Caki2 (cell line): ENCODE measurements at regions not wholly inside any gene's neighbourhood (a gene's known extent, or its start where the extent isn't known, plus 50 kb on each side); places are given as distances from the start of the nearest gene placed in this dataset.
"Not testable (repeated sequence)": the region's sequence is repeated elsewhere in the genome, so short reads cannot be mapped to it uniquely, and the experiment has no call there.

Experiments used
- DNase-seq: peaks from one replicate; pipeline ENCODE4 v3.0.0-alpha.2; 2015; ENCODE audit warnings: low read depth
- in situ Hi-C: cut with HindIII; loops from 2 replicates; pipeline ENCODE4 v1.10.0; 2016; ENCODE audit warnings: low sequenced_read_pairs, low pct_unique_long_range_greater_than_20kb, mixed read lengths

DNA sequence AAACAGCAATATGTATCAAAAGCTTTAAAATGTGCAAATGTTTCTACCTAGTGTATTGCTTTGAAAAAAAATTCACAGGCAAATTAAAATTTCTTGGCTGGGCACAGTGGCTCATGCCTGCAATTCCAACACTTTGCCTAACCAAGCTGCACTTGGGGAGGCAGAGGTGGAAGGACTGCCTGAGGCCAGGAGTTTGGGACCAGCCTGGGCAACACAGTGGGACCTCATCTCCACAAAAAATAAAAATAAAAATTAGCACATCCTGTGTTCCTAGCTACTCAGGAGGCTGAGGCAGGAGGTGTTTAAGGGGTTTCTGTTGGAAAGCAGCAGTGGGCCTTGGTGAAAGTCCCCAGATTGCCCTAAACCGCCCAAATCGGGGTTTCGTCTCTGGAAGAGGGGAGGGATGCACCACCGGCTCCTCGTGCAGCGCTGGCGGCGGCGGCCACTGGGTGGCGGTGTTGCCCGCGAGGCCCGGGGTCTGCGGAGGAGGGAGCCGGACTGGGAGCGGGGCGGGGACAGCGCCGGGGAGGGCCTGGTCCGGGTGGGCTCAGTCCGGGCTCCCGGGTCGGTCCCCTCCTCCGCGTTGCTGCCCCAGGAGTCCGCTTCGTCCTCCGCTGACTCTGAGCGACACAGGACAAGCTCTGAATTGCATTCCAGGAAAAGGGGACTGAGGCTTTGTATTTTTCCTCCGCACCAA, 265.6 kb downstream of the AACS start:
- in situ Hi-C loops, result no loop called here
- DNase-seq, result peak; percentile 49

- in situ Hi-C loops, result no loop called here
- no peak for DNase-seq
Observed at GRCh38 chr12:125331342-125332052, 266.3 kb downstream of the AACS start.

GRCh38 chr12:125332900-125333299, 267.7 kb downstream of the AACS start:
- in situ Hi-C loops, result no loop called here
- no peak for DNase-seq

DNA sequence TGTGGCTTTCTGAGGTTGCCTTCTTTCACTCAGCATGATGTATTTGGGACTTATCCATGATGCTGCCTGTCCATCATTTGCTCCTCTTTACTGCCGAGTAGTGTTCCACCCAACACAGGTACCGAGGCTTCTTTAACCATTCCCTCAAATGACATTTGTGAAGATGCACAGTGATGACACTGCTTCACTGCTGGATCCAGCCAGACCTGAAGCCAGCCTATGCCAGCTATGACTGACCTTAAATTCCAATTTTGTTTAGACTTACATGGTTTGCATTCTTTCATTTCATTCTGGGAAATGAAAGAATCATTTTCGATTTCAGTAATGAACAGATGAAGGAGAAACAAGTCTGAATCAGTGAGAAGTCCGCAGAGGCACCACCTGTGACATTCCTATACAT, 271.0 kb downstream of the AACS start:
- no peak for DNase-seq
- in situ Hi-C loops, result no loop called here

GRCh38 chr12:125340791-125341190, 275.6 kb downstream of the AACS start:
- peak; percentile 21 for DNase-seq
- in situ Hi-C loops, result no loop called here

- no peak for DNase-seq
- in situ Hi-C loops, result no loop called here
Observed at GRCh38 chr12:125341422-125341821, 276.2 kb downstream of the AACS start.

- in situ Hi-C loops, result no loop called here
- DNase-seq, result no peak
Observed at GRCh38 chr12:125343649-125344048, 278.4 kb downstream of the AACS start.

GRCh38 chr12:125346362-125346761, 281.1 kb downstream of the AACS start:
- no peak for DNase-seq
- in situ Hi-C loops, result no loop called here

DNA sequence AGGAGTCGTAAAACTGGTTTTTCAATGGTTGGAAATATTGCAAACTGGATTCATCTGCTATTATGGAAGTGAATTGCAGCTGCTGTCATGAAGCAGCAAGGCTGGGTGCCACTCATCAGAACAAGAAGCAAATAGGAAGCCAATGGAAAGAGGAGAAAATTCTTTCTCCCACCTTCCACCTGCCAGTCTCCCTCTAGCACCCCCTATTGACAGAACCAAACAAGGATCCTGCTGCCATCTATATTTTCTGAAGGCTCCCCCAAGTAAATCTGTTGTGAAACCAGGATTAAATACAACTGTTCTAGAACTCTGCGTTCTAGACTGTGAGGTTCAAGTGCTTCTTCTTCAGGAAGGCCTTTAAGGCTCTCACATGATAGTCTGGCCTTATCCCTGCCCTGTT, 286.6 kb downstream of the AACS start:
- in situ Hi-C loops, result no loop called here
- no peak for DNase-seq

DNA sequence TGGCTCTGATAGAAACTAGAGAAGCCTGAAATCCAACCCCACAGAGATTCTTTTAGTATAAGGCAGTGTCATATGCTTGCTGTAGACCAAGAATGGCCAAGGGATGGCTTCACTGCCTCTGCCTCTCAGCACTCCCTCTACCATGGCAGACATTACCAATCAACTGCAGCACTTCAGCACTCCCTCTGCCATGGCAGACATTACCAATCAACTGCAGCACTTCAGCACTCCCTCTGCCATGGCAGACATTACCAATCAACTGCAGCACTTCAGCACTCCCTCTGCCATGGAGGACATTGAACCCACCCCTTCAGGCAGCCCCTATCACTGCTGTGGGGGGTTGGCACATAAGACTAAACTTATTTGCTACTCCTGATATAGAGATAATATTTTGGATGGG, 287.8 kb downstream of the AACS start:
- in situ Hi-C loops, DNase-seq: not testable (repeated sequence)

DNA sequence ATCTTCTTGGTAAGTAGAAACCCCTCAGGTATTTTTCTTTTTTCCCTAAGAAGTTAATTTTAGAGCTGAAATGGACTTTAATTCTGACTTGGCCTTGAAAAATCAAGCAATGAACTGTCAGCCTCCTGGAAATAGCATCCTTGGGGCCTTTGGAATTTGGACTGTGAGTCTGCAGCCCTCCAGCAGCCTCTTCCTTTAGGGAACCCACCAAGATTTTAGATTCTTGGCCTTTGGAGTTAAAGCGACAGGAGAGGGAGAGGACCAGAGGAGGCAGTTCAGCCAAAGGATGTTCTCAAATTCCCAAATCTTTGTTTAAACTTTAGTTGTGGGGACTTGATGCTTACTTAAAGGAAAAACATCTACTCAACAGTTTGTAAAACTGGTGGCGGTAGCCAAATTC, 288.6 kb downstream of the AACS start:
- no peak for DNase-seq
- in situ Hi-C loops, result no loop called here

DNA sequence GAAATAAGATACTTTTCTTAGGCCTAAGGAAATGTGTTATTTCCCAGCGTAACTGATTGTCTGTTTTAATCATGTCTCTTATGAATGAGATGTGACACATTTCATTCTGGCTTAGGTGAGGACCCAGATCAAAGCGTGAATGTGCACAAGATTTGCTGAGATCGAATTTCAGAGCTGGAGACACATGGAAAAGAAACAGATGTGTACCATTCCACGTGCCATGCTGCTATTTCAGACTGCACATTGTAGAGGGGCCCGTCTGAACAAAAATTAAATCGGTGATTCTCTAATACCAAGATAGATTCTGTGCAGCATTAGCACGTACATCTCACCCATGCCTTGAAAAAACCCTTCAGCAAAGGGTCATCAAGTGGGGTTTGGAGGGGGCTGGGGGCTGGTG, 290.4 kb downstream of the AACS start:
- in situ Hi-C loops, result no loop called here
- DNase-seq, result no peak

GRCh38 chr12:125356111-125356510, 290.9 kb downstream of the AACS start:
- DNase-seq, result no peak
- in situ Hi-C loops, result no loop called here

- in situ Hi-C loops, result no loop called here
- no peak for DNase-seq
Observed at GRCh38 chr12:125357561-125357960, 292.3 kb downstream of the AACS start.

GRCh38 chr12:125360540-125360939, 295.3 kb downstream of the AACS start:
- in situ Hi-C loops, result no loop called here
- DNase-seq, result no peak

GRCh38 chr12:125371033-125371432, 305.8 kb downstream of the AACS start:
- DNase-seq, result no peak
- in situ Hi-C loops, result no loop called here

DNA sequence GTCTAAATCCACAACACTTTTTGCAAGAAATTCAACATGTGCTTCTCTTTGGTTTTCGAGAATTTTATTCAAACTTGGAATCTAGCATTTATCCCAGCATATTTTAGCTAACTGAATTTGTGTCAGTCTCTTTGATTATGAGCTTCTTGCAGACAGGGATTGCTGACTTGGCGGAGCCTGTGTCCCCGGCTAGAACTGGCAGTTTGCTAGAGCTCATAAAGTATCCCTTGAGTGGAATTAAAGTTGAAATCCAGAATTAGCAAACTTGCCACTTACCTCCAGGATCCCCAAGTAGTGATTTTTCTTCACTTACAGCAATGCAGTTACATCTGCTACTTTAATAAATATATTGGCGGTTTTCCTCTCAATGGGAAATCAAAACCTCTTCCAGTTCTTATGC, 306.9 kb downstream of the AACS start:
- no peak for DNase-seq
- in situ Hi-C loops, result no loop called here

DNA sequence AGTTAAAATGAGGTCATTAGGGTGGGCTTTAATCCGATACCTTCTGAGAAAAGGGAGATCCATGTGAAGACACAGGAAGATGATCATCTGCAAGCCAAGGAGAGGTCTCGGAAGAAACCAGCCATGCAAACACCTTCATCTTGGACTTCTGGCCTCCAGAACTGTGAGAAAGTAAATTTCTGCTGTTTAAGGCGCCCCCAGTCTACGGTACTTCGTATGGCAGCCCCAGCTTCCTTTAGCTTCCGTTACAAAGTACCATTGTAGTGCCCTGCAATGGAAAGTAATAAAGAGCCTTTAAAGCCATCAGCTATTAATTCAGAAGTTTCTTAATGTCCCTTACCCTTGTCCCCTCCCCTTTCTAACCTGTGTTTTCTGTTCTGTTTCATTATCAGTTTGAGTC, 308.1 kb downstream of the AACS start:
- in situ Hi-C loops, result no loop called here

GRCh38 chr12:125376422-125376821, 311.2 kb downstream of the AACS start:
- in situ Hi-C loops, result no loop called here

More for the DNA sequence above, 308.1 kb downstream of the AACS start:
- no peak for DNase-seq

GRCh38 chr12:125377093-125377492, 311.9 kb downstream of the AACS start:
- in situ Hi-C loops, result no loop called here
- no peak for DNase-seq

More at GRCh38 chr12:125376422-125376821, 311.2 kb downstream of the AACS start:
- DNase-seq, result no peak
